ENCODE measurements at regions not wholly inside any gene's neighbourhood (a gene's known extent, or its start where the extent isn't known, plus 50 kb on each side); places are given as distances from the start of the nearest gene placed in this dataset.

DNA sequence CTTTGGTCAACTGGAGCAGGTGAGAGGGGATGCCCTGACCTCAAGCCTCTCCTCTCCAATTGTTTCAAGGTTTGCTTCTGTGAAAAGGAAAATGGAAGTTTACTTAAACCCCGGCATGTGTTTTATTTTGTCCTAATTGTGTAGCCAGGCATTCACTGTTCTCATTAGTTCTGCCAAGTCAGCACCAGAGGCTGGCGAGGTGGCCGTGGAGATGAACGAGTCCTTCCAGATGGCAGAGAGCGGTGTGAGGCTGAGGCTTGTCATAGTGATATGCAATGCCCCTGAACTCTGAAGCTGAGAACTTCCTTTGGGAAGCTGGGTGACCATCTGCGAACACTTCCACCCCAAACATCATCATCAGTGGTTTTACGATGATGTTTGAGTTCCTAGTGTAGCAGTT, 199.6 kb downstream of the TJP1 start:
- no peak for TF ChIP-seq CTCF (IDR thresholded peaks at IDR 0.05; ENCODE audit: borderline replicate concordance, extremely low read depth, low read length, poor library complexity, severe bottlenecking)
- TF ChIP-seq EZH2 (IDR thresholded peaks at IDR 0.05; ENCODE audit: borderline replicate concordance, low read depth, low read length, severe bottlenecking): no peak
